ENCODE measurements at regions not wholly inside any gene's neighbourhood (a gene's known extent, or its start where the extent isn't known, plus 50 kb on each side); places are given as distances from the start of the nearest gene placed in this dataset.

- Histone ChIP-seq H3K9ac (ENCODE audit: low read length in 3 of 3) (no peak overlapping the region), H3K4me3 (ENCODE audit: low read length in 3 of 3) (no peak overlapping the region), H3K27ac (ENCODE audit: low read depth in 2 of 2, low read length in 2 of 2) (no peak overlapping the region), H3K4me1 (ENCODE audit: control insufficient read depth in 2 of 3, insufficient read depth in 2 of 3, low read depth in 1 of 3, low read length in 3 of 3) (no peaks in the 10 kb centered on the region), H3K9me3 (ENCODE audit: control insufficient read depth in 2 of 3, insufficient read depth in 1 of 3, low read length in 3 of 3) (no peaks in the 10 kb centered on the region), H3K36me3 (ENCODE audit: control insufficient read depth in 2 of 3, insufficient read depth in 3 of 3, low read length in 3 of 3) (no peaks in the 10 kb centered on the region), H3K27me3 (ENCODE audit: control insufficient read depth, insufficient read depth, low read length) (no peaks in the 10 kb centered on the region)
- intact Hi-C loops (cut with DNase I): no loop called here
- FAIRE-seq: no peak
- TF ChIP-seq, protein P1, sequence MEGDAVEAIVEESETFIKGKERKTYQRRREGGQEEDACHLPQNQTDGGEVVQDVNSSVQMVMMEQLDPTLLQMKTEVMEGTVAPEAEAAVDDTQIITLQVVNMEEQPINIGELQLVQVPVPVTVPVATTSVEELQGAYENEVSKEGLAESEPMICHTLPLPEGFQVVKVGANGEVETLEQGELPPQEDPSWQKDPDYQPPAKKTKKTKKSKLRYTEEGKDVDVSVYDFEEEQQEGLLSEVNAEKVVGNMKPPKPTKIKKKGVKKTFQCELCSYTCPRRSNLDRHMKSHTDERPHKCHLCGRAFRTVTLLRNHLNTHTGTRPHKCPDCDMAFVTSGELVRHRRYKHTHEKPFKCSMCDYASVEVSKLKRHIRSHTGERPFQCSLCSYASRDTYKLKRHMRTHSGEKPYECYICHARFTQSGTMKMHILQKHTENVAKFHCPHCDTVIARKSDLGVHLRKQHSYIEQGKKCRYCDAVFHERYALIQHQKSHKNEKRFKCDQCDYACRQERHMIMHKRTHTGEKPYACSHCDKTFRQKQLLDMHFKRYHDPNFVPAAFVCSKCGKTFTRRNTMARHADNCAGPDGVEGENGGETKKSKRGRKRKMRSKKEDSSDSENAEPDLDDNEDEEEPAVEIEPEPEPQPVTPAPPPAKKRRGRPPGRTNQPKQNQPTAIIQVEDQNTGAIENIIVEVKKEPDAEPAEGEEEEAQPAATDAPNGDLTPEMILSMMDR (IDR thresholded peaks at IDR 0.05; ENCODE audit: borderline replicate concordance, extremely low read depth, insufficient read depth): no peak
- no peak for DNase-seq
Observed at GRCh38 chr18:75625966-75626365, 198.5 kb upstream of the SMIM21 start.

- no peak overlapping the region for H3K27ac ChIP-seq (ENCODE audit: low read depth in 2 of 2, low read length in 2 of 2)
- H3K27me3 ChIP-seq (ENCODE audit: control insufficient read depth, insufficient read depth, low read length): no peaks in the 10 kb centered on the region
- TF ChIP-seq, protein P1 (IDR thresholded peaks at IDR 0.05; ENCODE audit: borderline replicate concordance, extremely low read depth, insufficient read depth): no peak
- no peak overlapping the region for H3K4me3 ChIP-seq (ENCODE audit: low read length in 3 of 3)
- intact Hi-C loops (cut with DNase I): no loop called here
- H3K9me3 ChIP-seq (ENCODE audit: control insufficient read depth in 2 of 3, insufficient read depth in 1 of 3, low read length in 3 of 3): no peaks in the 10 kb centered on the region
- DNase-seq: no peak
- H3K4me1 ChIP-seq (ENCODE audit: control insufficient read depth in 2 of 3, insufficient read depth in 2 of 3, low read depth in 1 of 3, low read length in 3 of 3): no peaks in the 10 kb centered on the region
- FAIRE-seq: no peak
- no peaks in the 10 kb centered on the region for H3K36me3 ChIP-seq (ENCODE audit: control insufficient read depth in 2 of 3, insufficient read depth in 3 of 3, low read length in 3 of 3)
- H3K9ac ChIP-seq (ENCODE audit: low read length in 3 of 3): no peak overlapping the region
Observed at GRCh38 chr18:75624869-75625268, 197.4 kb upstream of the SMIM21 start.

DNA sequence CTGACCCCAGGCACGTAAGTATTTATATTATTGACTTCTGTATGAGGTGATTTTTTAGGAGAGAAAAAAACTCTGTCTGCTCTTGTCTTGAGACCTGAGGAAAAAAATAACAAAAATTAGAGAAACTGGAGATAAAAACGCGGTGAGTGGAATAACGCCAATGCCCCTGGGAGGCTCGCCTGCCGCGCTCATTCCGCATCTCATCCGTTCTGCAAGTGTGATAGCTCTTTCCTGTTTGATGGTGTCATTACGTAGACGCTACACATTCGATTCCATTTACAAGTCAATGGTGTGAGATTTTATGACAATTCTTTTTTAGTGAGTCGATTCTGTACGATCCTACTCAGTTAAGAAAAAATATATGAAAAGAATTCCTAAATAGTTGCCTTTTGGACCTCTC lies 194.3 kb upstream of the SMIM21 start:
- no peak overlapping the region for H3K27ac ChIP-seq (ENCODE audit: low read depth in 2 of 2, low read length in 2 of 2)
- H3K9me3 ChIP-seq (ENCODE audit: control insufficient read depth in 2 of 3, insufficient read depth in 1 of 3, low read length in 3 of 3): no peaks in the 10 kb centered on the region
- no peak overlapping the region for H3K9ac ChIP-seq (ENCODE audit: low read length in 3 of 3)
- FAIRE-seq: no peak
- no peak overlapping the region for H3K4me3 ChIP-seq (ENCODE audit: low read length in 3 of 3)
- no peaks in the 10 kb centered on the region for H3K27me3 ChIP-seq (ENCODE audit: control insufficient read depth, insufficient read depth, low read length)
- no peaks in the 10 kb centered on the region for H3K36me3 ChIP-seq (ENCODE audit: control insufficient read depth in 2 of 3, insufficient read depth in 3 of 3, low read length in 3 of 3)
- DNase-seq: no peak
- H3K4me1 ChIP-seq (ENCODE audit: control insufficient read depth in 2 of 3, insufficient read depth in 2 of 3, low read depth in 1 of 3, low read length in 3 of 3): no peaks in the 10 kb centered on the region
- intact Hi-C loops (cut with DNase I): no loop called here
- TF ChIP-seq, protein P1 (IDR thresholded peaks at IDR 0.05; ENCODE audit: borderline replicate concordance, extremely low read depth, insufficient read depth): no peak

- H3K27ac ChIP-seq (ENCODE audit: low read depth in 2 of 2, low read length in 2 of 2): no peak overlapping the region
- intact Hi-C loops (cut with DNase I): no loop called here
- no peaks in the 10 kb centered on the region for H3K27me3 ChIP-seq (ENCODE audit: control insufficient read depth, insufficient read depth, low read length)
- FAIRE-seq (no peak), DNase-seq (no peak)
- H3K4me1 ChIP-seq (ENCODE audit: control insufficient read depth in 2 of 3, insufficient read depth in 2 of 3, low read depth in 1 of 3, low read length in 3 of 3): no peaks in the 10 kb centered on the region
- H3K4me3 ChIP-seq (ENCODE audit: low read length in 3 of 3): no peak overlapping the region
- no peak overlapping the region for H3K9ac ChIP-seq (ENCODE audit: low read length in 3 of 3)
- H3K9me3 ChIP-seq (ENCODE audit: control insufficient read depth in 2 of 3, insufficient read depth in 1 of 3, low read length in 3 of 3): no peaks in the 10 kb centered on the region
- H3K36me3 ChIP-seq (ENCODE audit: control insufficient read depth in 2 of 3, insufficient read depth in 3 of 3, low read length in 3 of 3): no peaks in the 10 kb centered on the region
- TF ChIP-seq, protein P1 (IDR thresholded peaks at IDR 0.05; ENCODE audit: borderline replicate concordance, extremely low read depth, insufficient read depth): no peak
Observed at GRCh38 chr18:75618146-75618545, 190.6 kb upstream of the SMIM21 start.

Data from kidney (tissue), 13 donors.